ENCODE measurements at regions not wholly inside any gene's neighbourhood (a gene's known extent, or its start where the extent isn't known, plus 50 kb on each side); places are given as distances from the start of the nearest gene placed in this dataset.

DNA sequence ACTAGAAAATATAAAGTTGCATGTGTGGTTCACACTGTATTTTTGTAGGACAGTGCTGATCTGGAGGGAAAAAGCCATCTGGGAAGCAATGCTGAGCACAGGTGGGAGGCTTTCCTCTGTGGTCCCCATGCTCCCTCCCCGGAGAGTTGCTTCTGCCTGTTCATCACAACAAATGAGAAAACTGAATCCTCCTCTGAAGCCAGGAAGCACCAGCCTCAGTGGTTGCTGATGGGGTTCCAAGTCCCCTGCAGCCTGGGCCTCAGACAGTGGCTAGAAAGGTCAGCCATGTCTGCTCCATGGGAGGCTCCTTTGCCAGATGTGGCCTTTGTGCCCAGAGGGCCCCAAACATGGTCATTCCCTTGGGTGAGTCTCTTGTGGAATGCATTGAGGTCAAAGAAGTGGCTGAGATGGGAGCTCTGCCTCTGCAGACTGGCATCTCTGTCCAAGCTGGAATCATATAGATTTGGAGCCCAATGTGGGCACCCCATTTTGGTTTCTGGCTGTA lies 77.6 kb downstream of the C5orf15 start:
- no peaks in the 10 kb centered on the region for H3K4me1 Mint-ChIP-seq (ENCODE audit: low read depth)
- no peak overlapping the region for H3K27ac Mint-ChIP-seq
- no peaks in the 10 kb centered on the region for H3K9me3 Mint-ChIP-seq
- intact Hi-C loops (cut with micrococcal nuclease), result no loop called here
- peaks cover 3% of the 10 kb centered on the region for H3K27me3 Mint-ChIP-seq (ENCODE audit: insufficient read depth)
- no peak overlapping the region for H3K4me3 Mint-ChIP-seq
- DNase-seq (ENCODE audit: low spot score), result no peak
- H3K36me3 Mint-ChIP-seq (ENCODE audit: low read depth), result no peaks in the 10 kb centered on the region

DNA sequence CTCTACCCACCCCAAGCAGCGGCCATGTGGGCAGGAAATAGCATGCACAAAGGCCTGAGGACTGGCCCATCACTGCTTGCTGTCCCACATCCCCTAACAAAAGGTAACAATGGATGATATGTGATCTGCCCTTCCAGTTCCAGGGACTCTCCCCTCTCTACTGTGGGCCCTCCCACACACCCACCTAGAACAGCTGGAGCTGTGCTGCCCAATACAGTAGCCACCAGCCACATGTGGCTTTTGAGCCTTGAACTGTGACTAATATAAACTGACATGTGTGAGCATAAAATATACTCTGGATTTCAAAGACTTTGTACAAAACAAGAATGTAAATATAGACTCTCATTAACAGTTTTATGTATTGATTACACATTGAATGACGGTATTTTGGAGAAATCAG lies 78.1 kb downstream of the C5orf15 start:
- DNase-seq (ENCODE audit: low spot score), result no peak
- intact Hi-C loops (cut with micrococcal nuclease), result no loop called here
- H3K27me3 Mint-ChIP-seq (ENCODE audit: insufficient read depth), result peaks cover 3% of the 10 kb centered on the region
- no peaks in the 10 kb centered on the region for H3K4me1 Mint-ChIP-seq (ENCODE audit: low read depth)
- H3K4me3 Mint-ChIP-seq, result no peak overlapping the region
- no peaks in the 10 kb centered on the region for H3K36me3 Mint-ChIP-seq (ENCODE audit: low read depth)
- H3K9me3 Mint-ChIP-seq, result no peaks in the 10 kb centered on the region
- H3K27ac Mint-ChIP-seq, result no peak overlapping the region

DNA sequence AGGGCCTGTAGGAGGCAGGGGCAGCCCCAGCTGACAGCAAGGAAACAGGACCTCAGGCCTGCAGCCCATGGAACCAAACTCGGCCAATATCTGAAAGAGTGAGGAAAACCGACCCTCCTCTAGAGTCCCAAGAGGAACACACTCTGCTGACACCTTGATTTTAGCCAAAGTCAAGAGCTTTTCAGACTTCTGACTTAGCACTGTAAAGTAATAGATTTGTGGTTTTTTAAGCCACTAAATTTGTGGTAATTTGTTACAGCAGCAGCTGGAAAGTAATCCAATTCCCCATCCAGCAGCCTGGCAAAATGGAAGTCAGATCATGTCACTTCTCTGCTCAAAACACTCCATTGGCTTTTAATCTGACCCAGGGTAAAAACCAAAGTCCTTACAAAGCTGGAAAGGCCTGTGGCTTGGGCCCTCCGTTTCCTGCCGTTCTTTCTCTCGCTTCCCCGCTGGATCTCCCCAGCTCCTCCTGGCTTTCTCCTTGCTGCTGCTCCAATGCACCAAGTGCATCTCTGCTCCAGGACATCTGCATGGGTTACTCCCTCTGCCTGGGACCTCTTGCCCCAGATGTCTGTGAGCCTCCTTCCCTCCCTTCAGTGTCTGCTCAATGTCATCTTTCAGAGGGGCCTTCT lies 79.0 kb downstream of the C5orf15 start:
- H3K36me3 Mint-ChIP-seq (ENCODE audit: low read depth), result no peaks in the 10 kb centered on the region
- no peaks in the 10 kb centered on the region for H3K9me3 Mint-ChIP-seq
- H3K27me3 Mint-ChIP-seq (ENCODE audit: insufficient read depth), result peaks cover 4% of the 10 kb centered on the region
- intact Hi-C loops (cut with micrococcal nuclease), result no loop called here
- DNase-seq (ENCODE audit: low spot score), result no peak
- H3K27ac Mint-ChIP-seq, result no peak overlapping the region
- no peak overlapping the region for H3K4me3 Mint-ChIP-seq
- H3K4me1 Mint-ChIP-seq (ENCODE audit: low read depth), result no peaks in the 10 kb centered on the region

DNA sequence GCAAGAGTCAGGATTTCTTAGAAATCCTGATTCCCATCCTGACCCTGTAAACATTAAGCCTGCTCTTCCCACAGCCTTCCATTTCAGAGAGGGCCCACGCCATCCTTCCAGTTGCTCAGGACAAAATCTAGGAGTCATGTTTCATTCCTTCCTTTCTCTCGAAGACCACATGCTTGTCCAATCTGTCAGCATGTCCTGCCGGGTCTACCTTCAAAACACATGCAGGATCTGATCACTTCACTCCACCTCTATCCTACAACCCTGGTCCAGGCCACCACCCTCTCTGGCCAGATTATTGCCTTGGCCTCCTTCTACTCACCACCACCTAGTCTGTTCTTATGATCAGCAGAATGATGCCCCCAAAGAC lies 79.8 kb downstream of the C5orf15 start:
- DNase-seq (ENCODE audit: low spot score), result no peak
- H3K4me1 Mint-ChIP-seq (ENCODE audit: low read depth), result no peaks in the 10 kb centered on the region
- intact Hi-C loops (cut with micrococcal nuclease), result no loop called here
- no peak overlapping the region for H3K27ac Mint-ChIP-seq
- H3K4me3 Mint-ChIP-seq, result no peak overlapping the region
- H3K9me3 Mint-ChIP-seq, result no peaks in the 10 kb centered on the region
- H3K36me3 Mint-ChIP-seq (ENCODE audit: low read depth), result no peaks in the 10 kb centered on the region
- H3K27me3 Mint-ChIP-seq (ENCODE audit: insufficient read depth), result peaks cover 6% of the 10 kb centered on the region

DNA sequence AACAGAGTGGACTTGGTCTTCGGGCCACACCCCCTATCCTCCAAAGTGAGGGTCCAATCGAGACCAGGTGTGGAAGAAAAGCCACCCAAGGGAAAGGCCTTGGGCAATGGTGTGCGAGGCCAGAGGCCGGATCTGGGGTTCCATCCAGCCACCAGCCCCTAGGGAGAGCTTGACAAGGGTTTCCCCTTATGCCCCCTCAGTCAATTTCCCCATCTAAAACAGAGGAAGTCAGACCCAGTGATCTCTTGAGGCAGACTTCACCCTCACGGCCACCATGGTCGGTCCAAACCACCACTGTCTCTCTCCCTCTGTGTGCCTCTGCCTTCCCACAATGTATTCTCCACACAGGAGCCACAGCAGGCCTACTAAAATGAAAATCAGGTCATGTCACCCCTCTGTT lies 82.9 kb downstream of the C5orf15 start:
- Mint-ChIP-seq H3K27ac (no peak overlapping the region), H3K9me3 (no peaks in the 10 kb centered on the region), H3K4me1 (ENCODE audit: low read depth) (no peaks in the 10 kb centered on the region), H3K36me3 (ENCODE audit: low read depth) (no peaks in the 10 kb centered on the region), H3K27me3 (ENCODE audit: insufficient read depth) (peaks cover 6% of the 10 kb centered on the region), H3K4me3 (no peak overlapping the region)
- intact Hi-C loops (cut with micrococcal nuclease), result no loop called here
- DNase-seq (ENCODE audit: low spot score), result no peak

DNA sequence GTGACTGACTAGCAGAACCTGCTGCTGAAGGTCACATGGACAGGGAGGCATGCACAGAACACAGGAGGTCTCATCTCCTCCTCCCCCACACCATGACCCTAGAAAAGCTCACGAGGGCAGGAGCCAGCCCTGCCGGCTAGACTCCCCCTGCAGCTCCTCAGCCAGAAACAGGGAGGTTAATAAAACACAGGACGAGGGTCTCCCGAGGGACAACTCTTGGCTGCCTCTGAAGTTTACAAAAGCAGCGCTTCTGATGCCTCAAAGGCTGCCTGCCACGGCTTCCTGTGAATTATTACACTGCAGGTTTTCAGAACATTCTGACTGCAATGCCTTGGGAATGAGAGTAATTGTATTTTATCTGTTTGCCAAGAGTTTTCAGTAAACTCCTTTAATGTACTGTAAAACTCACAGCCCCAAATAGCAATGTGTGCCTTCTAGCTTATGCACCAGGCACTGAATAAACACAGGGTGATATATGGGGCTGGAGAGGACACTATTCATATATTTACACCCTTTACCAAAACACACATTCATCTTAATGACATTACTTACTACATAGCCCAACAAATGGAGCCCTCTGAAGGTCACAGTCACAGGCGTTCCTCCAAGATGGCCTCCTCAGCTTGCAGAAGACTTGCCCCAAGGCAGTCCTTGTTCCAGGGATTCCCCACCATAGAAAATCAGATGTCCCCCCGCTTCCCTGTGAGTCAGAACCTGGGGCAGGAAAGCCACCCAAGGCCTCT lies 83.7 kb downstream of the C5orf15 start:
- Mint-ChIP-seq H3K4me3 (no peak overlapping the region), H3K4me1 (ENCODE audit: low read depth) (no peaks in the 10 kb centered on the region), H3K27ac (no peak overlapping the region), H3K27me3 (ENCODE audit: insufficient read depth) (peaks cover 6% of the 10 kb centered on the region), H3K36me3 (ENCODE audit: low read depth) (no peaks in the 10 kb centered on the region), H3K9me3 (no peaks in the 10 kb centered on the region)
- no peak for DNase-seq (ENCODE audit: low spot score)
- intact Hi-C loops (cut with micrococcal nuclease), result no loop called here

DNA sequence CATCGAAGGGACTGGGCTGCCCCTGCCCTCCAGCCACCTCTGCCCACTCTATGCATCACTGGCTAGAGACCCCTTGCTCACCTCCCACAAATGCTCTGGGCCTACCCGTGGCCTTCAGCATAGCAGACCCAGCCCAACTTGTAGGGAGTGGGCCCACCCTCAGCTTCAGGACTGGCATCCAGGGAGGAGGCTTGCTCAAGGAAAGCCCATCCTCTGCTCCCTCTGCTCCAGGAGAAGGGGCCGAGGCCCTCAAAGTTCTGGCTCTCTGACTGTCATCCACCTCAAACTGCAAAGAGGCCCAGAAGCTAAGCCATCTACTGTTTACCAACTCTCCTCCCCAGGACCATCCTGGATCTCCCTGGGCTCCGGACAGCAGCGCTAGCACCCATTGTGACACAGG lies 84.5 kb downstream of the C5orf15 start:
- Mint-ChIP-seq H3K4me1 (ENCODE audit: low read depth) (no peaks in the 10 kb centered on the region), H3K27ac (no peak overlapping the region), H3K9me3 (no peaks in the 10 kb centered on the region), H3K36me3 (ENCODE audit: low read depth) (no peaks in the 10 kb centered on the region), H3K4me3 (no peak overlapping the region), H3K27me3 (ENCODE audit: insufficient read depth) (peaks cover 6% of the 10 kb centered on the region)
- no peak for DNase-seq (ENCODE audit: low spot score)
- intact Hi-C loops (cut with micrococcal nuclease), result no loop called here

DNA sequence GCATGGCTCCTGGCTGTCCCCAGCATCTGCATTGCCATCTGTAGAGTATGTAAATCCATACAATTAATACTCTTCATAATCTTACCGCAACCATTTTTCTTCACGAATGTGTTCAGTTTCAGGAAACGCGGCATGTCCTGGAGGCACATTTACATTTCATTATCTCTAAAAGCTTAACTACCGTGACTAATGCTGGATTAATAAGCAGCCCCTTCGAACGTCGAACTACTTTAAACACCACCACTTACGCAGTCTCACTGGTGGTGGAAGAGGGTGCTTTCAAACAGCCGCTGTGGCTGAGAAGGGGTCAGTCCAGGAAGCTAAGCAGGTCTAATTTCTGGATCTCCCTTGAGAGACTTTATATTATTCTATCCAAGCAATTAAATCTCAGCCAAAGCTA lies 85.6 kb downstream of the C5orf15 start:
- Mint-ChIP-seq H3K4me3 (no peak overlapping the region), H3K4me1 (ENCODE audit: low read depth) (no peaks in the 10 kb centered on the region), H3K27me3 (ENCODE audit: insufficient read depth) (peaks cover 6% of the 10 kb centered on the region), H3K36me3 (ENCODE audit: low read depth) (no peaks in the 10 kb centered on the region), H3K27ac (no peak overlapping the region), H3K9me3 (no peaks in the 10 kb centered on the region)
- intact Hi-C loops (cut with micrococcal nuclease), result no loop called here
- DNase-seq (ENCODE audit: low spot score), result no peak

DNA sequence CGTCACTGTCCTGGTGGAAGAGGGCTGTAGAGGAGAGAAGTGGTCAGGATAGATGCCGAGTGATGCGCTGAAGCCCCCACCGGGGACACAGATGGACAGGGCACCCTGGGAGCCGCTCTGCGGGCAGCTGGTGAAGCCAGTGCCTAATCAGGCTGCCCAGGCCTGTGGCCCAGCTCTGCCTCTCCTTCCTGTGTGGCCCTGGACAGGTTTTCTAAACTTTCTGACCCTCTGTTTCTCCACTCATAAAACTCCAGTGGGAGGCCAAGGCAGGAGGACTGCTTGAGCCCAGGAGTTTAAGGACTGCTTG lies 86.1 kb downstream of the C5orf15 start:
- no peak overlapping the region for H3K4me3 Mint-ChIP-seq
- peaks cover 6% of the 10 kb centered on the region for H3K27me3 Mint-ChIP-seq (ENCODE audit: insufficient read depth)
- DNase-seq (ENCODE audit: low spot score), result no peak
- no peak overlapping the region for H3K27ac Mint-ChIP-seq
- no peaks in the 10 kb centered on the region for H3K36me3 Mint-ChIP-seq (ENCODE audit: low read depth)
- intact Hi-C loops (cut with micrococcal nuclease), result no loop called here
- H3K4me1 Mint-ChIP-seq (ENCODE audit: low read depth), result no peaks in the 10 kb centered on the region
- no peaks in the 10 kb centered on the region for H3K9me3 Mint-ChIP-seq

DNA sequence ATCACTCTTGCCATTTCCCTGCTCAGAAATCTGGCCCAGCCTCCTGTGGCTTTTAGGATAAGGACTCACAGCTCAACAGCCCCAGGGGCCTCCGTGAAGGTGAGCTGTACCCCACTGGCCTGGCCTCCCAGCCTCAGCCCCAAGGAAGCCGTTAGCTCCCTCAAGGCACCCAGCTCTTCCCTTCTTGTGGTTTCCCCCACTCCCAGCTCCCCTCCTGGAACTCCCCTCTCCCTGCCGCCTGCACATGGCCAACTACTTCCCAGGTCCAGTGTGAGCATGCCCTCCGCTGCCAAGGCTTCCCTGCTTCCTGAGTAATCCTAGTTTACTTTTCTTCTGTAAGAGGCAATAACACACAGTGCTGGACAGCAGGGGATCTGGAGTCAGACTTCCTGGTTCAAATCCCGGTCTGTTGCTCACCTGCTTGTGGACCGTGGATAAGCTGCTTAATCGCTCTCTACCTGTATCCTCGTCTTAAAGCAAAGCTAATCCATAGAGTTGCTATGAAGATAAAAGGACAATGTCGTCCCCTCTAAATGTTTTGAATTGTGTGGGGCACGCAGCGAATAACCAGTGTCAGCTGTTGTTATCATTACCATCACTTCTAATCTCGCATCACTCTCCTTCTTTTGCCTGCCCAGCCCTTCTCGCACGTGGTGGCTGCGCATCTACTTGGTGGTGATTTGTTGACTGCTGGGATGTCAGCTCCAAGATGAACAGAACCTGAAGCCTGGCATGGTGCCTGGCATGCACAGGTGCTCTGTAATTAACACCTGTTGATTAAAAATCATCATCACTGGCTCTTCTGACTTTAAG lies 86.6 kb downstream of the C5orf15 start:
- no peak overlapping the region for H3K27ac Mint-ChIP-seq
- H3K4me3 Mint-ChIP-seq, result no peak overlapping the region
- intact Hi-C loops (cut with micrococcal nuclease), result no loop called here
- H3K27me3 Mint-ChIP-seq (ENCODE audit: insufficient read depth), result peaks cover 6% of the 10 kb centered on the region
- DNase-seq (ENCODE audit: low spot score), result no peak
- H3K4me1 Mint-ChIP-seq (ENCODE audit: low read depth), result no peaks in the 10 kb centered on the region
- no peaks in the 10 kb centered on the region for H3K36me3 Mint-ChIP-seq (ENCODE audit: low read depth)
- no peaks in the 10 kb centered on the region for H3K9me3 Mint-ChIP-seq

DNA sequence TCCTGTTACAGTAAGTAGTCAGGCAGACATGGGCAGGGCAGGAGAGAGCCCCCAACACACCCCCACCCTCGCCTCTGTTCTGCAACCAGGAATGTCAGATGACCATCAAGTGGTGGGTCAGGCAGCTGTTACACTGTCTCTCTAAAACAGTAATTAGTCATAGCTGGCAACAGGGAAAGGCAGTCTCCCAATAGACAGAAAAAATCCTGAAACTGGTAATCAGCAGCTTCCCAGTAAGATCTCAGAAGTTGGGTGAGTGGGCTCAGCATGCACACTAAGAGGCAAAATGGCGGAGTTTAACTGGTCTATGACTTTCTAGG lies 90.2 kb downstream of the C5orf15 start:
- H3K9me3 Mint-ChIP-seq, result peaks cover 11% of the 10 kb centered on the region
- peaks cover 4% of the 10 kb centered on the region for H3K27me3 Mint-ChIP-seq (ENCODE audit: insufficient read depth)
- DNase-seq (ENCODE audit: low spot score), result no peak
- H3K27ac Mint-ChIP-seq, result no peak overlapping the region
- no peak overlapping the region for H3K4me3 Mint-ChIP-seq
- H3K36me3 Mint-ChIP-seq (ENCODE audit: low read depth), result peaks cover 2% of the 10 kb centered on the region
- intact Hi-C loops (cut with micrococcal nuclease), result no loop called here
- H3K4me1 Mint-ChIP-seq (ENCODE audit: low read depth), result peaks cover 16% of the 10 kb centered on the region

DNA sequence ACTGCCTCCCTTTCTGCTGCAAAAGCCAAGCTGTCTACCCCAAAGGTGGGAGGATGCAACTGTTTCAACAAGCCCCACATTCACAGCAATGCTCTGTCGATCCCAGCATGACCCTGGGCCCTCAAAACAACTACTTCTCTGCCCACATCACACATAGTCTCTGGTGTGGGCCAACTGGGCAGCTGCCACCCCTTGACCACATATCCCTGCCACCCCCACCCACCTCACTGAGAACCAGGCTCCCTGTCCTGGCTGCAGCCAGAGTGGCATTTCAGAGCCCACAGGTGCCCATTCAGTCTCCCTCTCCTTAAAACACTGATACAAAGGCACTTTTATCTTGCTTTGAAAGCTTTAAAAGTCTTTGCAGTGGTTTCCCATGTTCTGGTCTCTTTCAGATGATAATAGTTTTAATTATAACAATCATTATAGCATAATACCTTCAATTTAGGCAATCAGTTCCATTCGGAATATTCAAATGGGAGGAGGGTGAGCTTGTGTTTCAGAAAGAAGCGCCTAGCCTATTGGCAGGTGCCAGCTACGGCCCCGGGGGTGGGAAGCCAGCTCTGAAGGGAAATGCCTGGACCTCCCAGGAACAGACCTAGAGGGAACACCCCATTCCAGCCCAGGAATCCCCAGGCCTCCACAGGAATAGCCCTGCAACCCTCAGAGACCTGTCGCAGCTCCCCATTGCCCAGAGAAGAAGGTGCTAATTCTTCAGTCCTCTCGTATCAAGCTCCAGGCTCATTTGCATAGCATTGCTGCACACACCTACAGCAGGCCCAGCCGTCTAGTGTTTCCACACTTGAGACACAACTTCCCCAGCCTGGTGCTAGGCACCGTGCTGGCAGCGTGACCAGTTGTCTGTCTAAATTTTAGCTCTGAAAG lies 90.8 kb downstream of the C5orf15 start:
- Mint-ChIP-seq H3K27me3 (ENCODE audit: insufficient read depth) (peaks cover 4% of the 10 kb centered on the region), H3K9me3 (peaks cover 11% of the 10 kb centered on the region), H3K4me3 (no peak overlapping the region), H3K27ac (no peak overlapping the region), H3K4me1 (ENCODE audit: low read depth) (peaks cover 22% of the 10 kb centered on the region), H3K36me3 (ENCODE audit: low read depth) (peaks cover 2% of the 10 kb centered on the region)
- intact Hi-C loops (cut with micrococcal nuclease), result no loop called here
- no peak for DNase-seq (ENCODE audit: low spot score)

DNA sequence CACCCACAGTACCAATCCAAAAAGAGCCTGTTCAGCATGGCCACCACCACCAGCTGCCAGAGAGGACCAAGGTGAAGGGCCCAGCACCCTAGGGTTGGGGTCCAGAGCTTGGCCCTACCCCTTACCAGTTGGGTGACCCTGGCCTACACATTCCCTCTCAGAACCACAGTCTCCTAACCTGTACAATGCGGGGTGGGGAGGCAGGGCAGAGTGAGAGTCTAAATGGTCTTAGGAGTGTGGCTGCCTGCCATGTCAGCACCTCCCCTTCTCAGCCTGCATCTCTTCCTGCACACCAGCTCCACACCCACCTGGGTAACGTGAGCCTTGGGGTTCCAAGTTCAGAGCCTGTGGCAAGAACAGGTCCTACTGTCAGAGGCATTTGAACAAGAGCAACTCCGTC lies 92.2 kb downstream of the C5orf15 start:
- no peaks in the 10 kb centered on the region for H3K27me3 Mint-ChIP-seq (ENCODE audit: insufficient read depth)
- intact Hi-C loops (cut with micrococcal nuclease), result no loop called here
- no peak overlapping the region for H3K4me3 Mint-ChIP-seq
- peaks cover 23% of the 10 kb centered on the region for H3K4me1 Mint-ChIP-seq (ENCODE audit: low read depth)
- no peak for DNase-seq (ENCODE audit: low spot score)
- peaks cover 11% of the 10 kb centered on the region for H3K9me3 Mint-ChIP-seq
- no peak overlapping the region for H3K27ac Mint-ChIP-seq
- H3K36me3 Mint-ChIP-seq (ENCODE audit: low read depth), result peaks cover 2% of the 10 kb centered on the region

Data from activated T-helper 1 cell treated with anti-CD3 and anti-CD28 coated beads, Interleukin-12 subunit alpha, Interleukin-12 subunit beta, Interleukin-2, Interleukin-4 antibody, amounts not matched to agents 30 ng/mL and 10 ng/mL and 1 ng/mL, durations not matched to agents 14 hours and 24 hours and 36 hours (primary cell).